ENCODE measurements at regions not wholly inside any gene's neighbourhood (a gene's known extent, or its start where the extent isn't known, plus 50 kb on each side); places are given as distances from the start of the nearest gene placed in this dataset.

GRCh38 chr9:135198586-135199285, 111.3 kb downstream of the OLFM1 start:
- TF ChIP-seq POLR2A (IDR thresholded peaks at IDR 0.05): no peak
- TF ChIP-seq CTCF (IDR thresholded peaks at IDR 0.05): no peak
- TF ChIP-seq POLR2AphosphoS5 (IDR thresholded peaks at IDR 0.05): no peak

Data from breast epithelium (tissue), 3 donors.